GM12878 (cell line): ENCODE measurements at regions not wholly inside any gene's neighbourhood (a gene's known extent, or its start where the extent isn't known, plus 50 kb on each side); places are given as distances from the start of the nearest gene placed in this dataset.

Source experiments
- ATAC-seq: fragments of 200-7000 bp; cut with Tn5 transposase; 3 replicates; pipeline ENCODE4 v1.9.1; 2020; ENCODE audit warnings: mild to moderate bottlenecking, moderate library complexity
- BruUV-seq: library from RNA; stranded (reverse); fragments of 400-500 nt; replicated peaks from 2 replicates; lab custom pipeline; 2021; lab: Mats Ljungman, UMichigan
- CTCF ChIA-PET: fragments of 300-600 bp; sonication (Branson Sonifier 250); formaldehyde crosslinking; extraction: SDS; loops from one replicate; lab custom pipeline; 2021; ENCODE audit warnings: inconsistent platforms; lab: Yijun Ruan, JAX
- POLR2A ChIA-PET: fragments of 350-600 bp; formaldehyde crosslinking; extraction: SDS; loops from one replicate; lab custom pipeline; 2021; ENCODE audit warnings: inconsistent platforms; lab: Charles Lee
- RAD21 ChIA-PET: fragments of 300-600 bp; sonication (Branson Sonifier 250); formaldehyde crosslinking; loops from one replicate; lab custom pipeline; 2023; ENCODE audit warnings: antibody characterized with exemption; ENCODE audit not compliant: unreplicated experiment; lab: Charles Lee
- SMC1A ChIA-PET: fragments of 300-600 bp; sonication (Branson Sonifier 250); formaldehyde crosslinking; loops from one replicate; lab custom pipeline; 2023; ENCODE audit not compliant: unreplicated experiment, uncharacterized antibody; lab: Charles Lee
- DNase-seq: peaks from one replicate; pipeline ENCODE4 v3.0.0-alpha.2; 2011; ENCODE audit warnings: low read depth, low spot score
- FAIRE-seq: peaks from 3 replicates; lab custom pipeline; 2011; peaks lifted over from hg19 to GRCh38; lab: Jason Lieb, UNC
- H2AFZ ChIP-seq: 2 replicates; pipeline ENCODE4 v1.6.0; 2011; ENCODE audit warnings: low read depth, low read length, control low read depth; ENCODE audit not compliant: control insufficient read depth
- H3K27ac ChIP-seq: 2 replicates; pipeline ENCODE4 v1.5.1; 2011; ENCODE audit warnings: control low read depth; ENCODE audit not compliant: control insufficient read depth, insufficient read depth
- H3K27me3 ChIP-seq, 2 experiments: replicated peaks in 1 of 2; 2 replicates each; pipeline versions ENCODE4 v1.6.0 to v1.6.1; 2011; ENCODE audit warnings: low read length in 1 of 2; ENCODE audit not compliant: control insufficient read depth in 2 of 2, insufficient read depth in 2 of 2
- H3K36me3 ChIP-seq, 2 experiments: 2 replicates each; pipeline ENCODE4 v1.5.1; 2011; ENCODE audit warnings: low read length in 1 of 2; ENCODE audit not compliant: control insufficient read depth in 2 of 2, insufficient read depth in 2 of 2
- H3K4me1 ChIP-seq: 2 replicates; pipeline ENCODE4 v1.6.1; 2011; ENCODE audit warnings: mild to moderate bottlenecking, low read length, moderate library complexity, mixed read lengths; ENCODE audit not compliant: control insufficient read depth, insufficient read depth
- H3K4me2 ChIP-seq: 2 replicates; pipeline ENCODE4 v1.6.0; 2011; ENCODE audit warnings: control low read depth; ENCODE audit not compliant: control insufficient read depth, insufficient read depth
- H3K4me3 ChIP-seq: fragments of 200-600 bp; sonication (generic); 2 replicates; pipeline ENCODE4 v1.5.1; 2016
- H3K79me2 ChIP-seq: 2 replicates; pipeline ENCODE4 v1.6.0; 2011; ENCODE audit warnings: low read length; ENCODE audit not compliant: control insufficient read depth, insufficient read depth
- H3K9ac ChIP-seq: 2 replicates; pipeline ENCODE4 v1.8.0; 2011; ENCODE audit warnings: low read length, control low read depth, mixed read lengths; ENCODE audit not compliant: control insufficient read depth, insufficient read depth
- H3K9me3 ChIP-seq: replicated peaks from 3 replicates; pipeline ENCODE4 v1.5.1; 2011; ENCODE audit warnings: mild to moderate bottlenecking, low read length; ENCODE audit not compliant: control insufficient read depth, insufficient read depth
- H4K20me1 ChIP-seq: 2 replicates; pipeline ENCODE4 v1.6.0; 2011; ENCODE audit not compliant: control insufficient read depth, insufficient read depth
- CBX3 ChIP-seq: fragments of 200-600 bp; sonication (generic); IDR thresholded peaks from 2 replicates; pipeline ENCODE4 v1.6.1; 2016; ENCODE audit warnings: low read depth, borderline replicate concordance
- ESRRA ChIP-seq: IDR thresholded peaks from 2 replicates; pipeline ENCODE4 v1.6.1; 2012; ENCODE audit warnings: mild to moderate bottlenecking, low read length, improper control_type of control experiment
- FOXK2 ChIP-seq: fragments of 450-650 bp; IDR thresholded peaks from 2 replicates; pipeline ENCODE4 v1.6.1; 2017; ENCODE audit warnings: mild to moderate bottlenecking, moderate library complexity
- MTA2 ChIP-seq: fragments of 450-650 bp; IDR thresholded peaks from 2 replicates; pipeline ENCODE4 v1.6.1; 2016; ENCODE audit warnings: low read depth, mild to moderate bottlenecking, moderate library complexity
- MTA3 ChIP-seq: IDR thresholded peaks from 2 replicates; pipeline ENCODE4 v1.6.1; 2012; ENCODE audit warnings: low read length, inconsistent platforms, borderline replicate concordance
- POU2F2 ChIP-seq: IDR thresholded peaks from 3 replicates; pipeline ENCODE4 v1.6.1; 2011; ENCODE audit warnings: low read depth, mild to moderate bottlenecking, low read length, borderline replicate concordance
- RB1 ChIP-seq: fragments of 450-650 bp; formaldehyde crosslinking; IDR thresholded peaks from 2 replicates; pipeline ENCODE4 v1.6.1; 2017; ENCODE audit warnings: mild to moderate bottlenecking, borderline replicate concordance
- RUNX3 ChIP-seq: IDR thresholded peaks from 2 replicates; pipeline ENCODE4 v1.6.1; 2012; ENCODE audit warnings: low read length, inconsistent platforms
- SIN3A ChIP-seq: IDR thresholded peaks from 2 replicates; pipeline ENCODE4 v1.6.1; 2012; ENCODE audit warnings: low read depth, low read length, improper control_type of control experiment
- TAF1 ChIP-seq: IDR thresholded peaks from 2 replicates; pipeline ENCODE4 v1.6.1; 2011; ENCODE audit warnings: mild to moderate bottlenecking, low read depth, low read length, borderline replicate concordance
- WGBS: methylation state at CpG from one replicate; pipeline ENCODE4 v1.1.6; 2016; ENCODE audit warnings: low lambda C conversion rate; ENCODE audit not compliant: insufficient replicate concordance, insufficient coverage; ENCODE audit errors: missing lambda C conversion rate; 5-methylcytosine and 5-hydroxymethylcytosine counted together
- in situ Hi-C: fragments of 300-500 bp; cut with MboI; formaldehyde crosslinking; loops from 9 replicates; pipeline ENCODE4 v1.14.3; 2018; ENCODE audit warnings: mixed read lengths
- intact Hi-C: fragments of 100-400 bp; cut with micrococcal nuclease; formaldehyde crosslinking; loops from one replicate; pipeline ENCODE4 v1.14.2; 2022; ENCODE audit not compliant: unreplicated experiment
- TF ChIP-seq, protein P1 (sequence below): IDR thresholded peaks from 2 replicates; pipeline ENCODE4 v1.6.1; 2011; ENCODE audit warnings: low read depth, mild to moderate bottlenecking, low read length, moderate library complexity, borderline replicate concordance; ENCODE audit errors: extremely low read depth

DNA sequence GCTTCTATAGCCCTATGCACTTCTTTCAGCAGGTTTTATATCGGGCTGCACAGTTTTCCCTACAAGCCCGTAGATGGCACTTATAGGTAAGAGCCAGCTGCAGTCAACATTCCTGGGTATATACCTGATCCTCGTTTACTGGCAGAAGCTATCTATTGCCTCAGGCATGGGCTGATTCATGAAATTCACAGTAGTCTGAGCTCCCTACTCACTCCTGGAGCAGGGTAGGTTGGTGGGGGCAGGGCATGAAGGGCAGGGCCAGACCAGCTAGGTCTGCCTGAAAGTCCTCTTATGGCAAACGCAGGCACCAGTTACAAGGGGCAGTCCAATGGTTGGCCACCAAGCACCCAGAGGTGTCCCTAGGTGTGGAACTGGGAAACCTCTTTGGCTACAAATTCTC, 345.8 kb downstream of the RPS29 start (continued):
- TF ChIP-seq SIN3A: no peak
- TF ChIP-seq MTA3: no peak
- no peak for TF ChIP-seq ESRRA
- TF ChIP-seq TAF1: no peak
- TF ChIP-seq MTA2: no peak
- TF ChIP-seq POU2F2: no peak
- TF ChIP-seq FOXK2: no peak
- no peak for TF ChIP-seq CBX3
- TF ChIP-seq RB1: no peak
- TF ChIP-seq, protein P1, sequence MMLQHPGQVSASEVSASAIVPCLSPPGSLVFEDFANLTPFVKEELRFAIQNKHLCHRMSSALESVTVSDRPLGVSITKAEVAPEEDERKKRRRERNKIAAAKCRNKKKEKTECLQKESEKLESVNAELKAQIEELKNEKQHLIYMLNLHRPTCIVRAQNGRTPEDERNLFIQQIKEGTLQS: no peak
- TF ChIP-seq, all 136 proteins: peak for 0

DNA sequence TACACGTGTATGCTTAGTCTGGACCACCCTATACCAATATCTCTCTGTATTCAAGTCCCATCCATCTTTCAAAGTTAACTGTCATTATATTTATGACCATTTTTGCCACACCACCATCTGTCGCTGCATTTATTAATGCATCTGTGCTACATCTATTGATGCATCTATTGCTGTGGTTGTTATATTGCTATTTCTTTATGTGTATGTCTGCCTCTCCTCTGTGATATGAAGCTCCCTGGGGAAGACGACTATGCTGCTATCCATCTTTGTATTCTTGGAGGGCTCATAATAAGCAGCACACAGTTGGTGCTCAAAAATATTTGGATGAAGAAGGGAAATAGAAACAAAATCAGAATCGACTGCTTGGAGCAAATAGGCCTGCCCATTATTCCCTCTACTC, 357.6 kb downstream of the RPS29 start:
- 26% methylated on average over 4 of the region's 4 CpGs for WGBS
- Histone ChIP-seq H3K4me2 (no peak overlapping the region), H3K36me3 (no peaks in the 10 kb centered on the region), H3K9me3 (no peaks in the 10 kb centered on the region), H3K79me2 (no peaks in the 10 kb centered on the region), H2AFZ (no peak overlapping the region), H3K27ac (no peak overlapping the region), H4K20me1 (no peaks in the 10 kb centered on the region), H3K27me3 (no peaks in the 10 kb centered on the region), H3K9ac (no peak overlapping the region), H3K4me1 (no peaks in the 10 kb centered on the region), H3K4me3 (no peak overlapping the region)
- in situ Hi-C loops (no loop called here), intact Hi-C loops (no loop called here)
- ChIA-PET POLR2A (no interaction called here), CTCF (no interaction called here), RAD21 (no interaction called here), SMC1A (no interaction called here)
- no peak for TF ChIP-seq RUNX3
- FAIRE-seq: no peak
- DNase-seq: no peak
- ATAC-seq: no peak
- no TSS peak for BruUV-seq
